ENCODE measurements at regions not wholly inside any gene's neighbourhood (a gene's known extent, or its start where the extent isn't known, plus 50 kb on each side); places are given as distances from the start of the nearest gene placed in this dataset.

GRCh38 chr2:45287045-45287444, 277.8 kb upstream of the SIX2 start:
- Histone ChIP-seq H3K27me3 (no peaks in the 10 kb centered on the region), H3K4me1 (no peaks in the 10 kb centered on the region), H3K4me3 (no peak overlapping the region), H3K27ac (no peak overlapping the region), H3K36me3 (replicated peaks in 1 of 2; ENCODE audit: insufficient read depth in 1 of 2, low read depth in 2 of 2) (no peaks in the 10 kb centered on the region), H3K9me3 (no peaks in the 10 kb centered on the region)
- DNase-seq (no peak), ATAC-seq (no peak)
- 88 to 100% methylated on average over 4 of the region's 4 CpGs for WGBS, 2 donors
- intact Hi-C loops (cut with DNase I), result no loop called here
- TF ChIP-seq CTCF (IDR thresholded peaks at IDR 0.05), result no peak
- no peak for TF ChIP-seq POLR2A (IDR thresholded peaks at IDR 0.05)

GRCh38 chr2:45285771-45286390, 276.6 kb upstream of the SIX2 start:
- intact Hi-C loops (cut with DNase I), result no loop called here
- H3K36me3 ChIP-seq (replicated peaks in 1 of 2; ENCODE audit: insufficient read depth in 1 of 2, low read depth in 2 of 2), result no peaks in the 10 kb centered on the region
- no peak overlapping the region for H3K4me3 ChIP-seq
- H3K27ac ChIP-seq, result no peak overlapping the region
- ATAC-seq (no peak), DNase-seq (no peak)
- no peaks in the 10 kb centered on the region for H3K9me3 ChIP-seq
- no peaks in the 10 kb centered on the region for H3K27me3 ChIP-seq
- no peak for TF ChIP-seq POLR2A (IDR thresholded peaks at IDR 0.05)
- TF ChIP-seq CTCF (IDR thresholded peaks at IDR 0.05), result no peak
- H3K4me1 ChIP-seq, result no peaks in the 10 kb centered on the region
- 86 to 94% methylated on average over 4 of the region's 4 CpGs for whole genome bisulfite sequencing, 2 donors

- TF ChIP-seq POLR2A (IDR thresholded peaks at IDR 0.05) (no peak), CTCF (IDR thresholded peaks at IDR 0.05) (no peak)
- Histone ChIP-seq H3K4me1 (no peaks in the 10 kb centered on the region), H3K27ac (no peak overlapping the region), H3K4me3 (no peak overlapping the region), H3K36me3 (replicated peaks in 1 of 2; ENCODE audit: insufficient read depth in 1 of 2, low read depth in 2 of 2) (no peaks in the 10 kb centered on the region), H3K27me3 (no peaks in the 10 kb centered on the region), H3K9me3 (no peaks in the 10 kb centered on the region)
- ATAC-seq (no peak), DNase-seq (no peak)
- WGBS, 2 donors, result 87 to 94% methylated on average over 5 of the region's 5 CpGs
- intact Hi-C loops (cut with DNase I), result no loop called here
Measured at GRCh38 chr2:45285311-45285710, 276.1 kb upstream of the SIX2 start.

- intact Hi-C loops (cut with DNase I), result no loop called here
- H3K9me3 ChIP-seq, result no peaks in the 10 kb centered on the region
- no peak overlapping the region for H3K4me3 ChIP-seq
- DNase-seq (no peak), ATAC-seq (no peak)
- H3K4me1 ChIP-seq, result no peaks in the 10 kb centered on the region
- H3K27me3 ChIP-seq, result no peaks in the 10 kb centered on the region
- H3K36me3 ChIP-seq (replicated peaks in 1 of 2; ENCODE audit: insufficient read depth in 1 of 2, low read depth in 2 of 2), result no peaks in the 10 kb centered on the region
- TF ChIP-seq CTCF (IDR thresholded peaks at IDR 0.05) (no peak), POLR2A (IDR thresholded peaks at IDR 0.05) (no peak)
- no peak overlapping the region for H3K27ac ChIP-seq
- 73 to 77% methylated on average over 2 of the region's 2 CpGs for WGBS, 2 donors
Measured at GRCh38 chr2:45284621-45284995, 275.4 kb upstream of the SIX2 start.

All from body of pancreas (tissue), 4 donors.